Fibroblast of lung (primary cell): ENCODE measurements at regions not wholly inside any gene's neighbourhood (a gene's known extent, or its start where the extent isn't known, plus 50 kb on each side); places are given as distances from the start of the nearest gene placed in this dataset.
A peak's percentile ranks its signal among the peaks of the same experiment; 100 is the strongest.
"Not testable (repeated sequence)": the region's sequence is repeated elsewhere in the genome, so short reads cannot be mapped to it uniquely, and the experiment has no call there.

ENCODE experiments used
- DNase-seq, 2 donors: peaks; one replicate each; pipeline versions ENCODE4 v3.0.0 to v3.0.0-alpha.2; 2010; ENCODE audit warnings: low read depth in 2 of 2
- H2AFZ ChIP-seq: 2 replicates; pipeline ENCODE4 v1.5.1; 2012; ENCODE audit warnings: low read length, control low read depth, inconsistent platforms
- H3K27ac ChIP-seq: 2 replicates; pipeline ENCODE4 v1.5.1; 2011; ENCODE audit warnings: low read length, control low read depth; ENCODE audit not compliant: insufficient read depth
- H3K27me3 ChIP-seq: 2 replicates; pipeline ENCODE4 v1.5.1; 2011; ENCODE audit warnings: mild to moderate bottlenecking, low read length; ENCODE audit not compliant: control insufficient read depth, insufficient read depth
- H3K36me3 ChIP-seq: 2 replicates; pipeline ENCODE4 v1.5.1; 2011; ENCODE audit warnings: low read length; ENCODE audit not compliant: control insufficient read depth, insufficient read depth
- H3K4me1 ChIP-seq: 2 replicates; pipeline ENCODE4 v1.5.1; 2011; ENCODE audit warnings: low read length; ENCODE audit not compliant: control insufficient read depth, insufficient read depth; ENCODE audit errors: extremely low read depth
- H3K4me2 ChIP-seq: 2 replicates; pipeline ENCODE4 v1.5.1; 2011; ENCODE audit warnings: low read length, control low read depth; ENCODE audit not compliant: insufficient read depth; ENCODE audit errors: extremely low read depth
- H3K4me3 ChIP-seq, 4 experiments: fragments of 200-600 bp in 1 of 4; sonication (generic) in 1 of 4; replicated peaks in 1 of 4; 2 replicates each; pipeline ENCODE4 v1.5.1; 2011 to 2016; ENCODE audit warnings: low read length in 4 of 4, low read depth in 3 of 4, mild to moderate bottlenecking in 3 of 4, control low read depth in 2 of 4, inconsistent platforms in 1 of 4, mixed read lengths in 1 of 4; ENCODE audit not compliant: insufficient read depth in 1 of 4; ENCODE audit errors: control extremely low read depth in 1 of 4
- H3K79me2 ChIP-seq: 2 replicates; pipeline ENCODE4 v1.5.1; 2012; ENCODE audit warnings: mild to moderate bottlenecking, low read length, inconsistent platforms; ENCODE audit not compliant: control insufficient read depth, insufficient read depth
- H3K9ac ChIP-seq: 2 replicates; pipeline ENCODE4 v1.5.1; 2011; ENCODE audit warnings: mild to moderate bottlenecking, low read length, control low read depth; ENCODE audit not compliant: insufficient read depth
- H3K9me3 ChIP-seq: 2 replicates; pipeline ENCODE4 v1.5.1; 2012; ENCODE audit warnings: low read depth, low read length; ENCODE audit not compliant: control insufficient read depth, insufficient read depth
- H4K20me1 ChIP-seq: 2 replicates; pipeline ENCODE4 v1.5.1; 2011; ENCODE audit warnings: low read length; ENCODE audit not compliant: control insufficient read depth, insufficient read depth; ENCODE audit errors: extremely low read depth
- EZH2 ChIP-seq: IDR thresholded peaks from 2 replicates; pipeline ENCODE4 v1.5.1; 2012; ENCODE audit warnings: low read length, control low read depth, mild to moderate bottlenecking; ENCODE audit errors: missing control alignments
- TF ChIP-seq, protein P1 (sequence below), 2 donors: IDR thresholded peaks in 1 of 2; conservative IDR thresholded peaks in 1 of 2; 1 replicate in 1 of 2; 2 replicates in 1 of 2; pipeline ENCODE4 v1.5.1; 2011 to 2012; ENCODE audit warnings: low read length in 2 of 2, control low read depth in 1 of 2, inconsistent platforms in 1 of 2, low read depth in 1 of 2, mild to moderate bottlenecking in 1 of 2

DNA sequence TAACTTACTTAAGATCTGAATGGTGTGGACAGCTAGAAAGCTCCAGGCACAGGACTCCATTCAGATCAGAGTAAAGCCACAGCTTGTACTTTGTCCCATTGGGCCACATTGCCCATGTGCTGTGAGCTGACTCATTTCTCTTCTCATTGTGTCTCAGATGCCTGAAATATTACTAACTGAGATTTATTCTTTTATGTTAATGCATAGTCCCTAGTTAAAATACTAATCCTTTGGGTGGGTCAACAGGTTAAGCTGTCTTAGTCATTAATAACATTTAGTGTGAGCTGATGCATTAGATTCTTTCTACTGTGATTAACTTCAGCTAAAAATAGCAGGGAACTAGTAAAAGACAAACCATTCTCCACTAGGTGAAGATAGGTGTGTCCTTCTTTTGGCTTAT lies 104.7 kb upstream of the ARMC3 start:
- no peak overlapping the region for H2AFZ ChIP-seq
- H3K79me2 ChIP-seq = no peaks in the 10 kb centered on the region
- no peak for TF ChIP-seq EZH2
- TF ChIP-seq, protein P1, sequence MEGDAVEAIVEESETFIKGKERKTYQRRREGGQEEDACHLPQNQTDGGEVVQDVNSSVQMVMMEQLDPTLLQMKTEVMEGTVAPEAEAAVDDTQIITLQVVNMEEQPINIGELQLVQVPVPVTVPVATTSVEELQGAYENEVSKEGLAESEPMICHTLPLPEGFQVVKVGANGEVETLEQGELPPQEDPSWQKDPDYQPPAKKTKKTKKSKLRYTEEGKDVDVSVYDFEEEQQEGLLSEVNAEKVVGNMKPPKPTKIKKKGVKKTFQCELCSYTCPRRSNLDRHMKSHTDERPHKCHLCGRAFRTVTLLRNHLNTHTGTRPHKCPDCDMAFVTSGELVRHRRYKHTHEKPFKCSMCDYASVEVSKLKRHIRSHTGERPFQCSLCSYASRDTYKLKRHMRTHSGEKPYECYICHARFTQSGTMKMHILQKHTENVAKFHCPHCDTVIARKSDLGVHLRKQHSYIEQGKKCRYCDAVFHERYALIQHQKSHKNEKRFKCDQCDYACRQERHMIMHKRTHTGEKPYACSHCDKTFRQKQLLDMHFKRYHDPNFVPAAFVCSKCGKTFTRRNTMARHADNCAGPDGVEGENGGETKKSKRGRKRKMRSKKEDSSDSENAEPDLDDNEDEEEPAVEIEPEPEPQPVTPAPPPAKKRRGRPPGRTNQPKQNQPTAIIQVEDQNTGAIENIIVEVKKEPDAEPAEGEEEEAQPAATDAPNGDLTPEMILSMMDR (conservative IDR thresholded peaks at IDR 0.05 in 1 of 2, IDR thresholded peaks at IDR 0.05 in 1 of 2; ENCODE audit: low read depth in 1 of 2, low read length in 2 of 2) = no peak
- H3K9ac ChIP-seq = no peak overlapping the region
- peaks cover 15% of the 10 kb centered on the region for H3K4me1 ChIP-seq
- no peaks in the 10 kb centered on the region for H3K27me3 ChIP-seq
- no peaks in the 10 kb centered on the region for H3K9me3 ChIP-seq
- no peaks in the 10 kb centered on the region for H3K36me3 ChIP-seq
- H3K27ac ChIP-seq = no peak overlapping the region
- no peaks in the 10 kb centered on the region for H4K20me1 ChIP-seq
- no peak overlapping the region for H3K4me3 ChIP-seq
- no peak overlapping the region for H3K4me2 ChIP-seq
- peak; percentile 69 to 95 for DNase-seq

DNA sequence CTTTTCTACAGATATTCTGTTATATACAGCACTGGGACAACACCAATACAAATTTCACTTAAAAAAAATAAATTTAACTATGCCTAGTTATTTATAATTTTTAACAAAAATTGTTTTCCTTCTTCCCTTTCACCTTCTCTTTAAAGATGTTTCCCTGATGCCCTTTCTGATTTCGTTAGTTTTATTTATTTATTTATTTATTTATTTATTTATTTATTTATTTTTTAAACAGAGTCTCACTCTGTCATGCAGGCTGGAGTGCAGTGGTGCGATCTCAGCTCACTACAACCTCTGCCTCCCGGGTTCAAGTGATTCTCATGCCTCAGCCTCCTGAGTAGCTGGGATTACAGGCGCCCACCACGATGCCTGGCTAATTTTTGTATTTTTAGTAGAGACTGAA lies 105.9 kb upstream of the ARMC3 start:
- not testable (repeated sequence) for H3K27me3 ChIP-seq, H3K79me2 ChIP-seq, H3K36me3 ChIP-seq, H4K20me1 ChIP-seq, H3K4me2 ChIP-seq, DNase-seq, H3K9ac ChIP-seq, H3K9me3 ChIP-seq, H3K27ac ChIP-seq, H3K4me3 ChIP-seq, H2AFZ ChIP-seq
- peaks cover 15% of the 10 kb centered on the region for H3K4me1 ChIP-seq

DNA sequence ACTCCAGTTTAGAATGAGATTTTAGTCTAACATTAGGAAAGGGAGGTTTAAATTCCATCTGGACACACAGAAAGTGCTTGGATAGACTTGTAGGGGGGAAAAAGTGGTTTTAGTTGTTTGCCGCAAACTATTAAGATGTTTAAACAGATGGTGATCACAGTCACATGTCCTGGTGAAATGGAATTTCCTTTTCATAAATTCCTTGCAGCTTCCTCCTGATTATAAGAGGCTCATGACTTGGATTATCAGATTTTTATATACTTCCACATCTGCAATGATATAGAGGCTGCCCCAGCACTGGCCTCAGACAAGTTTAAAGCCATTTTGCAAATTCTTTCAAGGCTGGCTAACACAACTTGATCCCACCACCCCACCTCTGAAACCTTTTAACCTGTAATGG lies 106.4 kb upstream of the ARMC3 start:
- Histone ChIP-seq H3K27me3 (no peaks in the 10 kb centered on the region), H3K36me3 (no peaks in the 10 kb centered on the region), H4K20me1 (no peaks in the 10 kb centered on the region), H3K4me1 (peaks cover 15% of the 10 kb centered on the region), H3K4me3 (no peak overlapping the region), H3K27ac (no peak overlapping the region), H2AFZ (no peak overlapping the region), H3K79me2 (no peaks in the 10 kb centered on the region), H3K4me2 (no peak overlapping the region), H3K9me3 (no peaks in the 10 kb centered on the region), H3K9ac (no peak overlapping the region)
- TF ChIP-seq, protein P1 (conservative IDR thresholded peaks at IDR 0.05 in 1 of 2, IDR thresholded peaks at IDR 0.05 in 1 of 2; ENCODE audit: low read depth in 1 of 2, low read length in 2 of 2) = no peak
- TF ChIP-seq EZH2 = no peak
- DNase-seq = peak; percentile 66 to 92

DNA sequence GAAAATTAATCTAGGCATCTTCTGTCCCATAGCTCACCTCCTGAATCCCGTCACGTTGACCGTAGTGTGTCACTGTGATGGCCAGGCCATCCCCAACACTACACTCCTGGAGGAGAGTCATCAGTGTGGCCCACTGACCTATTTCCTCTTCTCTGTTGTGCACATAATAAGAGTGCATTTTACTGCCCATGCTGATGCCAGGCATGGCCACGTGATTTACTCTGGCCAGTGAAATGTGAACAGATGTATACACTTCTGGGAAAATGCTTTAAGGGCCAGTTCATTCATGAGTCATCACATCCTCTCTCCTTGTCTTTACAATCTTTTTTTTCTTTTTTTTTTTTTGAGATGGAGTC lies 101.9 kb upstream of the PIP4K2A start:
- Histone ChIP-seq H3K9me3 (no peaks in the 10 kb centered on the region), H3K4me2 (no peak overlapping the region), H3K27me3 (no peaks in the 10 kb centered on the region), H3K9ac (no peak overlapping the region), H3K4me3 (no peak overlapping the region), H4K20me1 (no peaks in the 10 kb centered on the region), H3K27ac (peak overlapping the region; percentile 69), H2AFZ (no peak overlapping the region), H3K36me3 (no peaks in the 10 kb centered on the region), H3K4me1 (peaks cover 3% of the 10 kb centered on the region), H3K79me2 (no peaks in the 10 kb centered on the region)
- peak; percentile 92 to 95 for DNase-seq
- no peak for TF ChIP-seq EZH2
- TF ChIP-seq, protein P1 (conservative IDR thresholded peaks at IDR 0.05 in 1 of 2, IDR thresholded peaks at IDR 0.05 in 1 of 2; ENCODE audit: low read depth in 1 of 2, low read length in 2 of 2) = no peak
